ENCODE measurements at regions not wholly inside any gene's neighbourhood (a gene's known extent, or its start where the extent isn't known, plus 50 kb on each side); places are given as distances from the start of the nearest gene placed in this dataset.
"Not testable (repeated sequence)": the region's sequence is repeated elsewhere in the genome, so short reads cannot be mapped to it uniquely, and the experiment has no call there.

DNA sequence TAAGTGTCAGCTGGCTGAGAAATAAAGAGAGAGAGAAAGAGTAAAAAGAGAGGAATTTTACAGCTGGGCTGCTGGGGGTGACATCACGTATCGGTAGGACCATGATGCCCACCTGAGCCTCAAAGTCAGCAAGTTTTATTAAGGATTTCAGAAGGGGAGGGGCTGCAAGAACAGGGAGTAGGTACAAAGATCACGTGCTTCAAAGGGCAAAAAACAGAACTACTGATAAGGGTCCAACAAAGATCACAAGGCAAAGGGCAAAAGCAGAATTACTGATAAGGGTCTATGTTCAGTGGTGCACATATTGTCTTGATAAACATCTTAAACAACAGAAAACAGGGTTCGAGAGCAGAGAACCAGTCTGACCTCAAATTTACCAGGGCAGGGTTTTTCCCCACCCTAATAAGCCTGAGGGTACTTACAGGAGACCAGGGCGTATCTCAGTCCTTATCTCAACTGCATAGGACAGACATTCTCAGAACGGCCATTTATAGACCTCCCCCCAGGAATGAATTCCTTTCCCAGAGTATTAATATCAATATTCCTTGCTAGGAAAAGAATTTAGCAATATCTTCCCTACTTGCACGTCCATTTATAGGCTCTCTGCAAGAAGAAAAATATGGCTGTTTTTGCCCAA, 128.3 kb upstream of the PZP start:
- DNase-seq (ENCODE audit: low read depth in 3 of 3), result not testable (repeated sequence)

DNA sequence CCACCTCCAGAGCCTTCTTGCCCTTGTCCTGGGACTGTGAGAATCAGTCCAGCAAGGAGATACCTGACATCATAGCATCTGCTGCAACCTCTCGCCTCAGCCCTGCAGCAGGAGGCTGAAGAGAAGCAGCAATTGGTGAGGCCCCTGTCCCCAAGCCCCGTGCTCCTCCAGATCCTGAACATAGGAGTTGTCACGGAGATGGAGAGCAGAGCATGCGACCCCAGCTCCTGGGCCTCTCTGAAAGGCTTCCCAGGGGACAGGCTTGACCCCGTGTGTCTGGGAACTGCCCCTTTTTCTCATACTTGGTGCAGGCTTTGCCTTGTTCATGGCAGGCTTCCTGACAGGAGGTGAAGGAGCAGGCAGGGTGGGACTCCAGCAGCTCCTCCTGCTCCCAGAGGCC, 127.7 kb upstream of the PZP start:
- no peak for DNase-seq (ENCODE audit: low read depth in 3 of 3)

DNA sequence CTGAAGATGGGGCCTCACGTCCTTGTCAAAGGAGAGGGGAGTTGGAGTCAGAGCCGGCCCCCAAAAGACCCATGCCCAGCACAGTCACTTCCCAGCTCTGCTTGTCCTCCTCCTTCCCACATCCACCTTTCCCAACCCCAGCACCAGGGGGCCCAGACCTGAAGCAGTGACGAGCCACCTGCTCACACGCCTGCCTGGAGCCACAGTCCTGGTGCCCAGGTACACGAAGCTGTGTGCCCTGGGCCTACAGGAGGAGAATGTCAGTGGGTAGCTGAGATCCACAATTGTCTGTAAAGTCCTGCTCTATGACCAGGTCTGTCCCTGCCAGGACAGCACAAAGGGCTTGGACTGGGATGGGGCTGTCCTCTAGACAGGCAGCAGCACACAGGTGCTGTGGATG, 126.8 kb upstream of the PZP start:
- no peak for DNase-seq (ENCODE audit: low read depth in 3 of 3)

DNA sequence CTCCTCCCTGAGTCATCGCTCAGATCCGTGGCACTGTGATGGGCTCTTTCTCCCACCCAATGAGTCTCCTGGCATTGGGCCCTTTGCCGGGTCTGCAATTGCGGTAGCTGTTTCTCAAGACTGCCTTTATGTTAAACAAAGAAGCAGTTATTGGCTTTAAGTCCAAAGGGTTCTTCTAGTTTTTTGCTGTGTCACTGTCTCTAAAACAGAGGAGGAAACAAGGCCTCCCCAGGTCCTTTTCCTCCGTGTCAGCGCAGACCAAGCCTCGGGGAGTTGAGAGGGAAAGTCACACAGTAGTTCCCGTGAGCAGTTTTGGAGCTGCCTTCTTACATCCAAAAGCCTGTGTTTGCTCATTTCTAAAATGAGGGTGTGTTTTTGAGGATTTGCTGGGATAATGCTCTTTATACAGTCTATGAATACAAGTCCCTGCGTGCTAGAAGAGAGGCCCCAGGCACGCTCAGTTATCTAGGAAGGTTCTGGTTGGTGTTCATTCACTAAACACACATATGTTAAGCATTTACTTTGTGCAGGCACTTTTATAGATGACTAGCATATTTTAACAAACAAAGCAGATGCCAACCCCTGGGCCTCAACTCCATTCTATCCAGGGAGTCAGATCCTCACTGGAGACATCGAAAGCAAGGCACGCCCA, 126.0 kb upstream of the PZP start:
- no peak for DNase-seq (ENCODE audit: low read depth in 3 of 3)

DNA sequence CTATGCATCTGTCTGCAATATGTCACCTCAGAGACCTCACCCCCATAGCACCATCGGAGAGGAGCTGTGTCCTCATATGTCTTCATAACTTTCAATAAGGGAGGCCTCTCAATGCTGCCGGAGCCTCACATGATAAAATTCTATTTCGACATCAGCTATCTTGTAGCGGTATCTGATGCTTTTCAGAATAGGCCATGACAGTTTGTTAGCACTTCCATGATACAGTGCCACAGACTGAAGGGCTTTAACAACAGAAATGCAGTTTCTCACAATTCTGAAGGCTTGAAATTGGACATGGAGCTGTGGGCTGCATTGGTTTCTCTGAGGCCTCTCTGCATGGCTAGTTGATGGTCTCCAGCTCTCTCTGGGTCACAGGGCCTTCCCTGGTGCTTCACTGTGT, 125.0 kb upstream of the PZP start:
- DNase-seq (ENCODE audit: low read depth in 3 of 3), result no peak

DNA sequence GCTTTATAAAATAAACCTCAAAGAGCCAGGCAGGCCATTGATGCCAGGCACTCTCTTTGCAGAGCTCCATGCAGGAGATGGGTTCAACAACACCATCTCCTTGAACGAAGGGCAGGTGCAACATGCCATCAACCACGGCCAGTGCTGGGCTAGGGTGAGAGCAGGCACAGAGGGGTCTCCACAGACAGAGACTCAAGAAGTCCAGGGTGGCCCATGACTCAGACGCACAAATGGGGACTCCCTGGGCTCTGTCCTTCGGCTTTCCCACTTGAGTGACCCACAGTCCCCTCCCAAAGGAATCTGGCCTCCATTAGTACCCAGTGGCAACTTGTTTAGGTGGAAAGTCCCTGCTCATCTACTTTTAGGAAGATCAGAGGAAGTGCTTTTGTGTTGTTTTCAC, 124.4 kb upstream of the PZP start:
- no peak for DNase-seq (ENCODE audit: low read depth in 3 of 3)

DNA sequence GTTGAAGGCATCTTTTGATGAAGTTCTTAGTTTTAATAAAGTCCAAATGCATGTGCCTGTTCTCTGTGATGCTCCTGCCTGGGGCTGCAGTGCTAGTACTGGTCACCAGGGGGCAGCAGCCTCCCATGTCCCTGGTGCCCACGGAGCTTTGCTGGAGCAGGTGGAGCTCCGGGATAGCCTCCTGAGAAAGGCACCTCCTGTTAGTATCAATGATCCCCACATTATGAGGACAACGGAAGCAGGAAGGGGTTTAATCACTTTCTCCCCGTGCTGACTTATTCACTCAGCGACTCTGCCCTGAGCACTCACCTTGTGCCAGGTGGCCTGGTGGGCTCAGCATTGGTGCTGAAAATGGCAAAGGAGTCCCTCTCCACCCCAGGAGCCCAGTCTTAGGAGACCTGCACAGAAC, 123.0 kb upstream of the PZP start:
- DNase-seq (ENCODE audit: low read depth in 3 of 3), result peak; percentile 52 to 57 (median 53)

DNA sequence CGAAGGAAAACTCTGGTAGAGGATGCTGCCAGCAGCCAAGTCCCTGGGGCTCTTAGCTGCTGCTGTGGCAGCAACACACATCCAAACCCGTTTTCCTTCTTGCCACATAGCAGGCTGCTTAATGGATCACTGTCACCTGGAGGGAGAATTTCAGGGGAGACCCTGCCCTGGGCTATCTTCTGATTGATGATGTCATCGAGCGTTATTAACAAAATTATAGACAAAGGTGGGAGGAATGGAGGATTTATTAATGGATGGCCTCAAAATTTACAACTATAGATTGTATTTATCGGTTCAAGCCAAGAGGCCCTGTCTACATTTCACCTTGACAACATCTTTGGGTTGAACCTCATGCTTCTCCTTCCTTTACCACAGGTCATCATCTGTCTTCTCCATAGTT, 120.8 kb upstream of the PZP start:
- no peak for DNase-seq (ENCODE audit: low read depth in 3 of 3)

DNA sequence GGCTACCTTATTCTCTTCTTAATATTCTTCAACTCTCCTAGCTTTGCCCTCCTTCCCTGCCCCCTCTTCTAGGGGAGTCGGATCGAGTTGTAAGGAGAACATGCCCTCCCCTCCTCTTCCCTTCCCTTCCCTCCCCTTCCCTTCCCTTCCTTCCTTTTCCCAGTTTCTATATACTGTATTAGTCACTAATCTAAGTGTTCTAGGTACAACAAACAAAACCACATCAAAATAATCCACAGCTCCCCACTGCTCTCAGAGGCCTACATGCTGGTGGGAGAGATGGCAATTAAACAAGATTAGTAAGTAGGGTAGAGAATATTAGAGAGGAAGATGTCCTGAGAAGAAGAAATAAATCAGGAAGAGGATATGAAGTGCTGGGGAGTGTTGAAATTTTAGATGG, 119.9 kb upstream of the PZP start:
- no peak for DNase-seq (ENCODE audit: low read depth in 3 of 3)

DNA sequence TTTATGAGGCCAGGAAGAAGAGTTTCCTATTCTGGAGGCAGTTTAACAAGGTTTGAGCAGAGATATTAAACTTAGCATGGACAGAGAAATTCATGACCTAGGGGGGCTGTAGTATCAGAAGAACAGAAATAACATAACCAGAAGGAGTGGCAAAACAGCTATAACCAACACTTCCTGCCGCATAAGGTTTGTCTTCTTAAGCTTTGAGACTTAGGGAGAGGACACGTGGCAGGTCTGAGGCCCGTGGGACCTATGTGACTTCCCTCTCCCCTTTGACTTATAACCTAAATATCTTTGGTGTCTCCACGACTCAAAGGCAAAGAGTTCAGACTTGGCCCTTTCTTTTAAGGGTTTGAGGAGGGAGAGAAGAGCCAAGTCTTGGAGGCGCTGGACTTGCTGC, 119.1 kb upstream of the PZP start:
- no peak for DNase-seq (ENCODE audit: low read depth in 3 of 3)

DNA sequence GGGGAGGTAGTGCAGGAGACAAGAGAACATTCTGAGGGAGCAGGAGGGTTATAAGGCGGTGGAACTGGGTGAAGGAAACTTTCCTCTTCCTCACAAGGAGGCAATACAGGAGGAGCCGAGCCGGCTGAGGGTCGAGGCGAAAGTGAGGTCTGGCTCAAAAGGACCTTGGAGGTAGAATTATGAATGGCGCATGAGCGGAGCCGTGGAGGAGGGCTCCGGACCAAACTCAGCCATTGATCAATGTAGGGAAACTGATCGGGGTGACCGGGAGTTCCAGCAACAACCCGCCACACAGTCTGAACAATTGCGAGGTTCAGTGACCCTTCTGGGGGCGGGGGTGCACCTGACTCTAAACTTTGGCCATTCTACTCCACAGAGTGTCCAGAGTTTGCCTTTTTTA, 118.7 kb upstream of the PZP start:
- DNase-seq (ENCODE audit: low read depth in 3 of 3), result not testable (repeated sequence)

DNA sequence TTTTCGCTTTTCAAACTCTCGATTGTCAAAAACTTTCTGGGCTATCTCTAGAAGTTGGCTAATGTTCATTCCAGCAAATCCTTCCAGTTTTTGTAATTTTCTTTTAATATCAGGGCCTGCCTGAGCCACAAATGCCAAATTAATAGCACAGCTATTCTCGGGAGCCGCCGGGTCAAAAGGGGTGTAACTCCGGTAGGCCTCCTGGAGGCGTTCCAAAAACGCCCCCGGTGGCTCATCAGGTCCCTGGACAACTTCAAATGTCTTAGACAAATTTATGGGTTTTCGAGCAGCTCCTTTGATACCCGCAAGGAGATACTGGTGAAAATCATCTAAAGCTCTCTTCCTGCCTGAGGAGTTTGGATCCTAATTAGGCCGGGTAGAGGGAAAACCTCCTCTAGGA, 117.9 kb upstream of the PZP start:
- no peak for DNase-seq (ENCODE audit: low read depth in 3 of 3)

DNA sequence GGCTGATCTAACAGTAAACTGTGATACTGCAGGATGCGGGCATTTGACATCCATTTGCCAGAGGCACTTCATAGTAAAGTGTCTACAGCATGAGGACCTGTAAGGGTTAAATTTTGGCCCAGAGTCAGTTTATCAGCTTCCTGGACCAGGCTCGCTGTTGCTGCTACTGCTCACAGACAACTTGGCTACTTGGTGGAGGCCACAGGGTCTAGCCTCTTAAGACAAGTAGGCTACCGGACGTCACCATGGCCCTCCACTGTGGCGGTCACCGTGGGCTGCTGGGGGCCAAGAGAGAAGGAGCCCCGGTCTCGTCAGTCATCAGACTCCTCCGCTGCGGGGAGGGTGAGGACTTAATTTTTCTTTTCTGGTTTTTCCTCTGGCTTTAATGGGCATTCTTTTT, 117.3 kb upstream of the PZP start:
- no peak for DNase-seq (ENCODE audit: low read depth in 3 of 3)

DNA sequence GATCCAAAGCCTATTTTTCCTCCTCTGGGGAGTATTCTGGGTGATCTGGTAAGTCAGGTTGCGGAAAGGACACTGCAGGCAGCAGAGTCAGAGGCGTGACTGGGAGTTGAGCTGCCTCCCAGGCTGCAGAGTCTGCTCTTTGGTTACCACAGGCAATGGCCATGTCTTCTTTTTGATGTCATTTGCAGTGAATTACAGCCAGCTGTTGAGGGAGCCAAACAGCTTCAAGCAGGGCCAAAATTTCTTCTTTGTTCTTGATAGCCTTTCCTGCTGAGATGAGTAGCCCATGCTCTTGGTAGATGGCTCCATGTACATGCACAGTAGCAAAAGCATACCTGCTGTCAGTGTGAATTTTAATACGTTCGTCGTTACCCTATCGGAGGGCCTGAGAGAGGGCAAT, 116.6 kb upstream of the PZP start:
- no peak for DNase-seq (ENCODE audit: low read depth in 3 of 3)

DNA sequence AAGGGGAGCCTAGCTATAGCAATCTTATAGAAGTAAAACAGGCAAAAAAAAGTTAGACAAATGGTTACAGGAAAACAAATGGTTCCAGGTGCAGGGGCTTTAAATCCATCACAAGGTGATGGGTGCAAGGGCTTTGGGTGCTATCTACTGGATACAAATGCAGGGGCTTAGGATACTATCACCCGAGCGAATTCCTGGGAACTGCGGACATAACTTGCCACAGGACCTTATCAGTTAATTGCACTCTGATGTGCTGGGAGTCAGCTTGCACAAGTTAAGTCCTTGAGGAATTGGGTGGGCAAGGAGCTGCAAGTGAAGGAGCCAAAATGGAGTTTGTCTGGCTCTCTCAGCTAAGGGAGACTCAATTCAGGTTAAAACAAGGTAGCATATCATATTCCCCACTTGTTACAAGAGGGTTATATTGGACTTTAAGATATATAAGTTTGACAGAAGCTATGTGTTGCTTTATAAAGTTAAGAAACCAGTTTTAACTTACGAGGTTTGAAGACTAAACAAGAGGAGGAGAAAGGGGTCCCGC, 115.0 kb upstream of the PZP start:
- DNase-seq (ENCODE audit: low read depth in 3 of 3), result no peak

DNA sequence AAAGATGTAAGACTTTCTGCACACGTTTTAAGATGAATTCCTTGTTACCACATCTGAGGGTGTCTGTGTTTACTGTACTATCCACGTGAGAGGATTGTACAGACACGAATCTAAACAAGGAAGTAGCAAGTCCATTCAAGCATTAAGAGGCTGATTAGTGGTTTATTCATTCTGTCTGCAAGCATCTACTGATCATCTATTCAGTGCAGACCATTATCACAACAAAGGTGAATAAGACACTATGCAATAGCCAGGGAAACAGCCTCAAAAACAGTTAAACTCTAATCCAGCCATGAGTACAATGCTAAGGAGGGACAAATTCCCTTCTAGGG, 111.6 kb upstream of the PZP start:
- no peak for DNase-seq (ENCODE audit: low read depth in 3 of 3)

DNA sequence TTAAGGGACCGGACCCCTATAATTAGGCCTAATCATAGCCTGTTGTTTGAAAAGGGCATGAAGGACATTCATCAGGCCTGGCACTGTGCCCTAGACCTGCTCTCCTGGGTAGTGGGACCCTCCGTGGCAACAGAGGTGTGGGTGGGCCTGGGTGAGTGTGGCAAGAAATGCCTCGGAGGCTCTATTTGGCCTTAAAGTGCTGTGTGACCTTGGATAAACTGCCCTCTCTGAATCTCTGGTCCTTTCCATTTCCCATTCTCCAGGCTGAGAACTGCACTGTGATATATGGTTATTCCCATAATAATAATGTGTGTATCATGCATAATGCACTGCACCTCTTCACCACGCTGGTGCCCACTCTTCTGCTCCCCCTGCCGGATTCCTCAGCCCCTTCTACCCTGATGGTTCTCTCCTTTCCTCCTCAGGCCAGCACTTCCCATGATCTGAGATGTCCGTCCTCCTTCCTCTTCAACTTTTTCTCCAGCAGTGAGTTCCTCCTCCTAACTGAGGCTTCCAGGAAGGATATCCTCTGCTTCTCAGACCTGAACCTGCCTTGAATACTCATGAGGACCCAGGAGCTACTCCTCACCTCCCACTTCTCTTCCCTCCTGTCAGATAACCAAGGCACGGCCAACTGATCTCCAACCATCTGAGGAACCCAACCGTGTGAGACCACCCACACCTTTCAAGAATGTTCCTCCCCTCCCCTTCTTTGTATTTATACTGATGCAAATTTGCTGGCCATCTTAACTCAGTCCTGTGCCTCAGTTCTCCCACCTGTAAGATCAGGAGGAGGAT, 111.0 kb upstream of the PZP start:
- DNase-seq (ENCODE audit: low read depth in 3 of 3), result no peak

DNA sequence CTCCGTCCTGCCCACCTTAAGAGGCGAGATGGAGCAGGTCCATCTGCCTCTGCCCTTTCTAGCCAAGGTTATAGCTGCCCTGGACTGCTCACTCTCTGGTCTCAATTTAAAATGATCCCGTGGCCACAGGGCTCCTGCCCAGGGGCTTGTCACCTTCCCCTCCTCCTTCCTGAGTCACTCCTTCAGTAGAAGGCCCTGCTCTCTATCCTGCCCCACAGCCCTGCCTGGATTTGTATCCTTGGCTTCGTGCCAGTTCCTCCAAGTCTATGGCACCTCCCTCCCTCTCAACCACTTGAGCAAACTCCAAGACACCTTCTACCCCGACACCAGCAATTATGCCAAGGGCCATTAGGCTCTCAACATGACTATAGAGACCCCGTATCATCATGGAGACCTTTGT, 105.3 kb upstream of the PZP start:
- not testable (repeated sequence) for DNase-seq (ENCODE audit: low read depth in 3 of 3)

DNA sequence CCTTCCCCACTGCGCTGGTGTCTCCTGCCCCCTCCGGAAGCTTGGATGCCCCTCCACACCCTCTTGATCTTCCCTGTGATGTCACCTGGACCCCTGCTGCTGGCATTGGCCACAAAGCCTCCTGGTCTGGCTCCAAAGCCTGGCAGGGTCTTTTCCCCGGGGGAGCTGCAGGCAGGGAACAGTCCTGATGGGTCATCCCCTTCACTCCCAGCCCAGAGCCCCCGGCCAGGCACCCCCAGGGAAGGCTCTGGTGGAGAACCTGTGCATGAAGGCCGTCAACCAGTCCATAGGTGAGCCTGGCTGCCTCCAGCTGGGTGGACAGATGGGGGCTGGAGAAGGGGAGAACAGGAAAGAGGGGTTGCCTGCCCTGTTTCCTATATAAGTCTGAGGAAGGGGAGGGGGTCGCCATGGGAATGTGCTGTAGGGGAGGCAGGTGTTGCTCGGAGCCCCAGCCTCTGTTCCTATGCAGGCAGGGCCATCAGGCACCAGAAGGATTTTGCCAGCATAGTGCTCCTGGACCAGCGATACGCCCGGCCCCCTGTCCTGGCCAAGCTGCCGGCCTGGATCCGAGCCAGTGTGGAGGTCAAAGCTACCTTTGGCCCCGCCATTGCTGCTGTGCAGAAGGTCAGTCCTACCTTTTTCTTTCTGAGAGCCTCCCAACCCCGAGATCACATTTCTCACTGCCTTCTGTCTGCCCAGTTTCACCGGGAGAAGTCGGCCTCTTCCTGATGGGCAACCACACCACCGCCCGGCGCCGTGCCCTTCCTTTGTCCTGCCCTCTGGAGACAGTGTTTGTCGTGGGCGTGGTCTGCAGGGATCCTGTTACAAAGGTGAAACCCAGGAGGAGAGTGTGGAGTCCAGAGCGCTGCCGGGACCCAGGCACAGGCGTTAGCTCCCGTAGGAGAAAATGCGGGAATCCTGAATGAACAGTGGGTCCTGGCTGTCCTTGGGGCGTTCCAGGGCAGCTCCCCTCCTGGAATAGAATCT, 104.5 kb upstream of the PZP start:
- not testable (repeated sequence) for DNase-seq (ENCODE audit: low read depth in 3 of 3)

DNA sequence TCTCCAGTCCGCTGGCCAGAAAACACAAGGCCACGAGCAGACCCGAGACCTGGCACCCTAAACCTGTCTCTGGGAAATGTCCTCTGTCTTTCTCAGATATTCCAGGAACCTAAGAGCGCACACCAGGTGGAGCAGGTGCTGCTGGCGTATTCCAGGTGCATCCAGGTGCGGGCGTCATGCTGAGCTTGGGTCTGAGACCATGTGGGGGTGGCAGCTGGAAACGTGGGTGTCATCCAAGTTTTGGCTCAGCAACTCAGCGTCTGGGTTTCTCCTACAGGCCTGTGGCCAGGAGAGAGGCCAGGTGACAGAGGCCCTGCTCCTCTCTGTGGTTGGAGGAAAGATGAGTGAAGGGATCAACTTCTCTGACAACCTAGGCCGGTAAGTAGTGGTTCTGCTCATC, 103.3 kb upstream of the PZP start:
- not testable (repeated sequence) for DNase-seq (ENCODE audit: low read depth in 3 of 3)

DNA sequence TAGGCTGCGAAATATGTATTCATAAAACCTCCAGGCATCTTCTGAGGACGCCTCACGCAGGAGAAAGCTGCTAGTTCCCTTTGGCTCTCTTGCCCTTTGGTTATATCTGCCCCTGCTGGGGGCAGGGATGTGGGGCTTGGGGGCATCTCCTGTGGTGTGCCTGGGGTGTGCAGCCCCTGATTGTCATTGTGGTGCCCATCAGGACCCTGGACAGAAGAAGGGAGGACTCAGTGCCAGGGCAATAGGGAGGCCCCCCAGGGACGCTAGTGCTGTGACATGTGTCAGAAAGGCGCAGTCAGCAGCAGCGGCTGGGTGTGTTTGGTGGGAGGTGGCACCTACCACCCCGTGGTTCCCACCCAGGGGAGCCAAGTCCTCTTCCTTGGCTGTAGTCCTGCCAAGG, 102.5 kb upstream of the PZP start:
- DNase-seq (ENCODE audit: low read depth in 3 of 3), result not testable (repeated sequence)

DNA sequence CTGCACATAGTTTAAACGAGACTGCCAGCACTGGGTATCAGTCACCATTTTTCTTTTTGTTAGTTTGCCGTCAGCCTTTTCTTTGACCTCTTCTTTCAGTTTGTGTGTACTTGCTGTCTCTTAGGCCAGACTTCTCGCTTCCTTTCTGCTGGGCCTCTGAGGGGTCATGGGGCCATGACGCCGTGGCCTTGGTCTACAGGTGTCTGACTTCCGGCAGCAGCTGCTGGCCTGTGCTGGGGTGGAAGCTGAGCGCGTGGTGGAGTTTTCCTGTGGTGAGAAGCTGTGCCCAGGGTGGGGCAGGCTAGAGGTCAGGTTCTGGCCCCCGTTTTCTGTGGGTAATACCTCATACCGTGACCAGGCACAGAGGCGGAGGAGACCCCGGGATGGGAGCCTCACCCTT, 101.6 kb upstream of the PZP start:
- DNase-seq (ENCODE audit: low read depth in 3 of 3), result not testable (repeated sequence)

All from stimulated activated CD4-positive, alpha-beta T cell treated with anti-CD3 and anti-CD28 coated beads, TNF-alpha, amount 100 ng/mL, for 48 hours (primary cell).